RWPE2 (cell line): ENCODE measurements at regions not wholly inside any gene's neighbourhood (a gene's known extent, or its start where the extent isn't known, plus 50 kb on each side); places are given as distances from the start of the nearest gene placed in this dataset.

Experiments
- ATAC-seq: fragments of 200-7000 bp; cut with Tn5 transposase; 3 replicates; pipeline ENCODE4 v1.9.1; 2021; ENCODE audit warnings: low read depth
- DNase-seq: peaks from one replicate; pipeline ENCODE4 v3.0.0-alpha.2; 2020; ENCODE audit warnings: low spot score
- H3K27ac ChIP-seq: fragments of 450-650 bp; 2 replicates; pipeline ENCODE4 v1.5.1; 2017; ENCODE audit warnings: mild to moderate bottlenecking; ENCODE audit not compliant: poor library complexity, severe bottlenecking
- H3K27me3 ChIP-seq: fragments of 250-450 bp; sonication (Bioruptor Pico); 2 replicates; pipeline ENCODE4 v1.5.1; 2021; ENCODE audit warnings: mild to moderate bottlenecking, moderate library complexity; ENCODE audit not compliant: insufficient read depth, poor library complexity, severe bottlenecking
- H3K36me3 ChIP-seq: fragments of 250-450 bp; sonication (Bioruptor Pico); 2 replicates; pipeline ENCODE4 v1.5.1; 2020; ENCODE audit warnings: low read depth, mild to moderate bottlenecking, moderate library complexity
- H3K4me1 ChIP-seq: fragments of 250-450 bp; sonication (Bioruptor Pico); 2 replicates; pipeline ENCODE4 v1.5.1; 2021; ENCODE audit warnings: mild to moderate bottlenecking, moderate library complexity; ENCODE audit not compliant: insufficient read depth, poor library complexity, severe bottlenecking
- H3K4me3 ChIP-seq: fragments of 250-450 bp; sonication (Bioruptor Pico); 2 replicates; pipeline ENCODE4 v1.5.1; 2021; ENCODE audit warnings: mild to moderate bottlenecking, moderate library complexity; ENCODE audit not compliant: severe bottlenecking
- H3K9me3 ChIP-seq: fragments of 250-450 bp; sonication (Bioruptor Pico); 2 replicates; pipeline ENCODE4 v1.5.1; 2021; ENCODE audit warnings: mild to moderate bottlenecking, moderate library complexity; ENCODE audit not compliant: severe bottlenecking
- TF ChIP-seq, protein P1 (sequence below): fragments of 450-650 bp; IDR thresholded peaks from one replicate; pipeline ENCODE4 v1.5.1; 2017; ENCODE audit warnings: mild to moderate bottlenecking, moderate library complexity; ENCODE audit not compliant: poor library complexity, severe bottlenecking

DNA sequence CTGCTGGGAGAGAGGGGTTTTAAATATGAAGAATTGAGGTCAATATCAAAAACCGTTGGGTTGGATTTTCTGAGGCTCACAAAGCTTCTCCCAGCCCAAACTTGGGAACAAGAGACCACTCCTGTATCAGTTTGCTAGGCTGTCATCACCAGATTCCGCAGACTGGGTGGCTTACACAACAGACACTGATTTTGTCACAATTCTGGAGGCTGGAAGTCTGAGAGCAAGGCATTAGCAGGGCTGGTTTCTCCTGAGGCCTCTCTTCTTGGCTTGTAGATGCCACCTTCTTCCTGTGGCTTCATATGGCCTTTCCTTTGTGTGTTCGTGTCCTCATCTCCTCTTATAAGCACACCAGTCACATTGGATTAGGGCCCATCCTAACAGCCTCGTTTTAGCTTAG is 122.9 kb upstream of the COPS8 start:
- no peak for ATAC-seq
- no peak overlapping the region for H3K4me3 ChIP-seq
- TF ChIP-seq, protein P1, sequence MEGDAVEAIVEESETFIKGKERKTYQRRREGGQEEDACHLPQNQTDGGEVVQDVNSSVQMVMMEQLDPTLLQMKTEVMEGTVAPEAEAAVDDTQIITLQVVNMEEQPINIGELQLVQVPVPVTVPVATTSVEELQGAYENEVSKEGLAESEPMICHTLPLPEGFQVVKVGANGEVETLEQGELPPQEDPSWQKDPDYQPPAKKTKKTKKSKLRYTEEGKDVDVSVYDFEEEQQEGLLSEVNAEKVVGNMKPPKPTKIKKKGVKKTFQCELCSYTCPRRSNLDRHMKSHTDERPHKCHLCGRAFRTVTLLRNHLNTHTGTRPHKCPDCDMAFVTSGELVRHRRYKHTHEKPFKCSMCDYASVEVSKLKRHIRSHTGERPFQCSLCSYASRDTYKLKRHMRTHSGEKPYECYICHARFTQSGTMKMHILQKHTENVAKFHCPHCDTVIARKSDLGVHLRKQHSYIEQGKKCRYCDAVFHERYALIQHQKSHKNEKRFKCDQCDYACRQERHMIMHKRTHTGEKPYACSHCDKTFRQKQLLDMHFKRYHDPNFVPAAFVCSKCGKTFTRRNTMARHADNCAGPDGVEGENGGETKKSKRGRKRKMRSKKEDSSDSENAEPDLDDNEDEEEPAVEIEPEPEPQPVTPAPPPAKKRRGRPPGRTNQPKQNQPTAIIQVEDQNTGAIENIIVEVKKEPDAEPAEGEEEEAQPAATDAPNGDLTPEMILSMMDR: no peak

GRCh38 chr2:236963631-236964182 is 122.0 kb upstream of the COPS8 start:
- no peak overlapping the region for H3K27ac ChIP-seq
- ATAC-seq (no peak), DNase-seq (no peak)
- H3K4me3 ChIP-seq: no peak overlapping the region
- H3K36me3 ChIP-seq: no peaks in the 10 kb centered on the region
- H3K9me3 ChIP-seq: no peaks in the 10 kb centered on the region
- H3K4me1 ChIP-seq: peaks cover 3% of the 10 kb centered on the region
- no peaks in the 10 kb centered on the region for H3K27me3 ChIP-seq
- TF ChIP-seq, protein P1: no peak

More for the DNA sequence above, 122.9 kb upstream of the COPS8 start:
- Histone ChIP-seq H3K27ac (no peak overlapping the region), H3K4me1 (peaks cover 3% of the 10 kb centered on the region), H3K9me3 (no peaks in the 10 kb centered on the region), H3K36me3 (no peaks in the 10 kb centered on the region), H3K27me3 (no peaks in the 10 kb centered on the region)
- no peak for DNase-seq

GRCh38 chr2:236964291-236964690 is 121.4 kb upstream of the COPS8 start:
- Histone ChIP-seq H3K9me3 (no peaks in the 10 kb centered on the region), H3K27me3 (no peaks in the 10 kb centered on the region), H3K27ac (no peak overlapping the region), H3K4me1 (peaks cover 3% of the 10 kb centered on the region), H3K4me3 (no peak overlapping the region), H3K36me3 (no peaks in the 10 kb centered on the region)
- TF ChIP-seq, protein P1: no peak
- ATAC-seq (no peak), DNase-seq (no peak)

DNA sequence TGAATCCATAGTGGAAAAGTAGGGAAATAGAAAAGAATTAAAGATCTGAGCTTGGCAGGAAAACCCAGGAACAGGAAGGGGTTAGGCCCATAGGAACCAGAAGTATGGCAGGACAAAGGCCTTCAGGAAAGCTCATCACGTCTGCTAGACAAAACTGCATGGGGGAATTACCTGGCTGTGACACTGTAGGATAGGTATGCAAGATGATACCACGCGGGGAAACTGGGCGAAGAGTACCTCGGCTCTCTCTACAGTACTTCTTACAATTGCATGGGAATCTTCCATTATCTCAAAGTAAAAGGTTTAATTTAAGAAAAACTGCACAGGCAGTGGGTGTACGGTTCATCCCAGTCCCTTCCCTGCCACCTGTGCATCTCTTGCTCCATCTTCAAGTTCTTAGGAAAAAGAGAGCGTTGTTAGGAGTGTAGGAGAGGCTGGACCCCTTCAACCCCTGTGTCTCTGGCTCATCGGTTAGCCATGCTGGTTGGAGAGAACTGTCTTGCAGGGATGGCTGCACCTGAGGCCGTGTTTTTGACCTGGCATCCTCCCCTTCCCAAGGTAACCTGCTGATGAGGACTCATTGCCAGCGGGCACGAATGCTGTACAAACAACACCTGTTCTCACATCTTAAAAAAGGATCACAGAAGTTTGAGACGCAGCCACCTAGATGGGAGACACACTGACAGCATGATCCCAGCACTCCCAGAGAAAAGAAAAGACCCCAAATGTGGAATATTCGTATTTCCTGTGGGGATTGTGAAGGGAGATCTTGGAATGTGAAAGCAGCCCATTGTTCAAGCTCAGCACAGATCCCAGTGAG is 120.5 kb upstream of the COPS8 start:
- no peak overlapping the region for H3K4me3 ChIP-seq
- peaks cover 3% of the 10 kb centered on the region for H3K4me1 ChIP-seq
- TF ChIP-seq, protein P1: no peak
- DNase-seq (no peak), ATAC-seq (0 out of 3 replicates have a peak, but pooled peaks have one; percentile 29)
- H3K27ac ChIP-seq: no peak overlapping the region
- no peaks in the 10 kb centered on the region for H3K36me3 ChIP-seq
- no peaks in the 10 kb centered on the region for H3K27me3 ChIP-seq
- H3K9me3 ChIP-seq: no peaks in the 10 kb centered on the region

- Histone ChIP-seq H3K36me3 (no peaks in the 10 kb centered on the region), H3K4me3 (no peak overlapping the region), H3K27me3 (no peaks in the 10 kb centered on the region), H3K9me3 (no peaks in the 10 kb centered on the region), H3K4me1 (peaks cover 3% of the 10 kb centered on the region), H3K27ac (no peak overlapping the region)
- no peak for DNase-seq
- ATAC-seq: no peak
- TF ChIP-seq, protein P1: no peak
Observed at GRCh38 chr2:236965841-236966096, 119.9 kb upstream of the COPS8 start.
